NB4 (cell line): ENCODE measurements at regions not wholly inside any gene's neighbourhood (a gene's known extent, or its start where the extent isn't known, plus 50 kb on each side); places are given as distances from the start of the nearest gene placed in this dataset.

Experiments
- MYC ChIP-seq: IDR thresholded peaks from 2 replicates; pipeline ENCODE4 v1.6.1; 2011; ENCODE audit warnings: low read depth, low read length
- POLR2A ChIP-seq: IDR thresholded peaks from 2 replicates; pipeline ENCODE4 v1.6.1; 2011; ENCODE audit warnings: mild to moderate bottlenecking; ENCODE audit not compliant: insufficient read length; ENCODE audit errors: extremely low read depth
- TF ChIP-seq, protein P1 (sequence below): IDR thresholded peaks from one replicate; pipeline ENCODE4 v1.5.1; 2012; ENCODE audit warnings: low read depth, low read length
- TF ChIP-seq, protein P2 (sequence below): IDR thresholded peaks from 2 replicates; pipeline ENCODE4 v1.6.1; 2011; ENCODE audit warnings: low read depth, low read length

- no peak for TF ChIP-seq POLR2A
- TF ChIP-seq, protein P1, sequence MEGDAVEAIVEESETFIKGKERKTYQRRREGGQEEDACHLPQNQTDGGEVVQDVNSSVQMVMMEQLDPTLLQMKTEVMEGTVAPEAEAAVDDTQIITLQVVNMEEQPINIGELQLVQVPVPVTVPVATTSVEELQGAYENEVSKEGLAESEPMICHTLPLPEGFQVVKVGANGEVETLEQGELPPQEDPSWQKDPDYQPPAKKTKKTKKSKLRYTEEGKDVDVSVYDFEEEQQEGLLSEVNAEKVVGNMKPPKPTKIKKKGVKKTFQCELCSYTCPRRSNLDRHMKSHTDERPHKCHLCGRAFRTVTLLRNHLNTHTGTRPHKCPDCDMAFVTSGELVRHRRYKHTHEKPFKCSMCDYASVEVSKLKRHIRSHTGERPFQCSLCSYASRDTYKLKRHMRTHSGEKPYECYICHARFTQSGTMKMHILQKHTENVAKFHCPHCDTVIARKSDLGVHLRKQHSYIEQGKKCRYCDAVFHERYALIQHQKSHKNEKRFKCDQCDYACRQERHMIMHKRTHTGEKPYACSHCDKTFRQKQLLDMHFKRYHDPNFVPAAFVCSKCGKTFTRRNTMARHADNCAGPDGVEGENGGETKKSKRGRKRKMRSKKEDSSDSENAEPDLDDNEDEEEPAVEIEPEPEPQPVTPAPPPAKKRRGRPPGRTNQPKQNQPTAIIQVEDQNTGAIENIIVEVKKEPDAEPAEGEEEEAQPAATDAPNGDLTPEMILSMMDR: no peak
- TF ChIP-seq MYC: no peak
- TF ChIP-seq, protein P2, sequence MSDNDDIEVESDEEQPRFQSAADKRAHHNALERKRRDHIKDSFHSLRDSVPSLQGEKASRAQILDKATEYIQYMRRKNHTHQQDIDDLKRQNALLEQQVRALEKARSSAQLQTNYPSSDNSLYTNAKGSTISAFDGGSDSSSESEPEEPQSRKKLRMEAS: no peak
These were observed 100.1 kb upstream of the KLF7 start for GRCh38 chr2:207265869-207266268.
